Kidney capillary endothelial cell (primary cell): ENCODE measurements at regions not wholly inside any gene's neighbourhood (a gene's known extent, or its start where the extent isn't known, plus 50 kb on each side); places are given as distances from the start of the nearest gene placed in this dataset.

Source experiments
- DNase-seq: peaks from one replicate; pipeline ENCODE4 v3.0.0-alpha.2; 2018; ENCODE audit warnings: low spot score

DNA sequence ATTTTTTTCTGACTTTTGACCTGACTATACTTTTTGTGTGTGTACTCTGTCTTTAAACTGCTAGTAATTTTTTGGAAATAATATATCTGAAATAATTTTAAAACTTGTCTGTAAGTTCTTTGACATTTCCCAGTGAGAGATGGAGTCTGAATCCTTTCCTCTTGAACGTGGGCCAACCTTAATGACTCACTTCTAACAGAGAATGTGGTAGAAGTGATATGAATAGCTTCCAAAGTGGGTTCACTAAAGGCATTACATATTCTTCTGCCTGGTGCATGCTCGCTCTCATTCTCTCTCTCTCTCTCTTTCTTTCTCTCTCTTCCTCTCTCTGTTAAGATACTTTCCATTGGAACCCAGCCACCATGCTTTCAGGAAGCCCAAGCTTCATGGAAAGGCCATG lies 108.7 kb upstream of the FERMT1 start:
- DNase-seq, result peak; percentile 9

DNA sequence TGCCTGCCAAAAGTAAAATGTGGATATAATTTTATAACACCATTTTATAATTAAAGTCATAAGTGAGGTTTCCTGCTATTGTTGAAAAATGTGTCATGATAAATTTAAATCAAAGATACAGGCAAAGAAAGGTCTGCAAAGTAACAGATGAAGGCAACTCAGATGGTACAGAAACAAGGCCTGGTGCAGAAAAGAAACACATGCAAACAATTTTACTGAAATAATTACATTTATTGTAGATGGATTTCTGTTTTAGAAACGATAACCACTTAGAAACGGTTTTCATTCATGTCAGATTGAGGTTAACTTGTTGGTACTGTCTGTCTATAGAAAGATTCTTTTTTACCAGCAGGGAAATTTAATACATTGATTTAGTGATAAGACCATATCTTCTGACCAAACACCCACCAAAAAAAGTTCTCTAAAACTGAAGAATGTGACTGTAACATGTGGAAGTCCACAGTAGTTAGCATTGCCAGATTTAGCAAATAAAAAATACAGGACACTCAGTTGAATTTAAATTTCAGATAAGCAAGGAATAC lies 105.5 kb upstream of the FERMT1 start:
- no peak for DNase-seq

DNA sequence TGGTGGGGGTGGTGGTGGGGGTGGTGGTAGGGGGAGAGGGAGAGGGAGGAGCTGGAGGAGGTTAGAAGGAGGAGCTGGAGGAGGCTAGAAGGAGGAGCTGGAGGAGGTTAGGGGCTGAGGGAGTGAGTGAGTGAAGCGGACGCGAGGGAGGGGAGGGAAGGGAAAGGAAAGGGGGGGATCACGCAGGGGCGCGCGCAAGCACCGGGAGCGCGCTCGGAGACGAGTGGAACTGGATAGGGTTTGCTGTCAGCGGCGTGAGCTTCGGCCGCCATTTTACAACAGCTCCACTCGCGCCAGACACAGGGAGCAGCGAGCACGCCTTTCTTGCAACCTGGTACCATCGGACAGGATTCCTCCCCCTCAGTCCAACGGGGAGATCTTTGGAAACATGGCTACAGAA lies 90.5 kb upstream of the FERMT1 start:
- no peak for DNase-seq

DNA sequence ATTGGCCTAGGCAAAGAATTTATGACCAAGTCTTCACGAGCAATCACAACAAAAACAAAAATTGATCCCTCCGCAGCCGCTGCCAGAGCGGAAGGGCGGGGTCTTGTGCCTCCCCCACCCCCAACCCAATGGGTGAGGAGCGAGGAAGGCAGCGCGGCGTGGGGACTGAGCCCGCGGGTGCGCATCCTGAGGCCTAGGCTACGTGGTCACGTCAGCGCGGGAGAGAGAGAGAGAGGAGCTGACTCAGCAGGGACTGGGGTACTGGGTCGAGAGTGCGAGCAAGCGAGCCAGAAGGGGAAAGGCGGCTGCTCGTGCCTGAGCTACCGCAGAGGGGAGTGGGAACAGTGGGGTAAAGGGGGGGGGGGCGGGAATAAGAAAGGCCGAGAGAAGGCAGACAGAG lies 90.1 kb upstream of the FERMT1 start:
- no peak for DNase-seq

DNA sequence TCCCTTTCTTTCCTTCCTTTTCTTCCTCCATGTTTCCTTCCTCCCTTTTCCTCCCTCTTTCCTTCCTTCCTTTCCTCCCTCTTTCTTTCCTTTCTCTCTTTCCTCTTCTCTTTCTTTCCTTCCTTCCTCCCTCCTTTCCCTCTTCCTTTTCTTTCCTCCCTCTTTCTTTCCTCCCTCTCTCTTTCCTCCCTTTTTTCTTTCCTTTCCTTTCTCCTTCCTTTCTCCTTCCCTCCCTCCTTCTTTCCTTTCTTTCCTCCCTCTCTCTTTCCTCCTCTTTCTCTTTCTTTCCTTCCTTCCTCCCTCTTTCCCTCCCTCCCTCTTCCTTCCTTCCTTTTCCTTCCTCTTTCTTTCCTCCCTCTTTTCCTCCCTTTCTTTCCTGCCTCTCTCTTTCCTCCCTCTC lies 86.3 kb upstream of the FERMT1 start:
- no peak for DNase-seq

DNA sequence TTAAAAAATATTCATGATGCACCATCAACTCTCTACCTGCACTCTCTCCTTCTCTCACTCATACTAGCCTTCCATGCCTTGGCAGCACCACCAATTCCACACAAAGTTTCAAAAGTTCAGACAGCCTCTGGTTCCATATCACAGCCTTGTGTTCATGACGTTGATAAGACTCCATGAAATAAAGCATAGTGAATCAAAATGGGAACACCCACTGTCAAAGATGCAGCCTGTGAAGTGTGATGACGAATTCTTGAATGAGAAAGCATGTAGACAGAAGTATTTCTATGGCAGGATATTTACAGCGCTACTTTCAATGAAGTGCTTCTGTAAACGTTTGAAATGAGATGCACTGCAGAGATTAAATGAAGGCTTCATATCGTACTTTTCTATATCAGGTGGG lies 77.3 kb upstream of the FERMT1 start:
- no peak for DNase-seq

DNA sequence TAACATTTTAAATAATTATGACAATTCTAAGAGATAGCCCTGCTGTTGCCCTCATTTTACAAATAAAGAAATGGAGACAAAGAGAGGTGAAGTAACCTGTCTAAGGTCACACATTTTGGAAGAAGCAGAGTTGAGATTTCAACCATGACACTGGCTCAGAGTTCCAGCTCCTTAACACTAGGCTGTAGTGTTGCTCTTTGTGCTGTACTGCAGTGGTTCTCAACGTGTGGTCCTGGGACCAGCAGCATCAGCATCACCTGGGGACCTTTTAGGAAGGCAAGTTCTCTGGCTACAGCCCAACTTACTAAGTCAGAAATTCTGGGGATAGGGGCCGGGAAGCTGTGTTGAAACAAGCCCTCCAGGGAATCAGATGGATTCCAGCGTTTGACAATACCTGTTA lies 62.4 kb upstream of the FERMT1 start:
- DNase-seq, result no peak

DNA sequence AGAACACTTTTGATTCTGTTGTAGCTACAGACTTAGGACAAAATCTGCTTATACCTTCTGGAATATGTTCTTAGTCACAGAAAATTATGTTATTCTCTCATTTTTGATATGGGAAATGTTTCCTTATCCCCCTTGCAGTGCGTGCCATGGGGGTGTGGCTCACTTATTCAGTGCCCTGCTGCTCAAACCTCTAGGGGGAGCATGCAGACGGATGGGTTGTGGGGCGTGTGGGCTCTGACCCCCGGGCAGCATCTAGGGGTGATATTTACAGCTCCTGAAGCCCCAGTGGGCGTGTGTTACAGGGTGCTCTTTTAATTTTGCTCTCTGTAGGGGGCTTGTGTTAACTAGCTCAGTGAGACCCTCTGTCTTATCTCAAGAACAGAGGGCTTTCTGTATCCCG lies 61.3 kb upstream of the FERMT1 start:
- no peak for DNase-seq

DNA sequence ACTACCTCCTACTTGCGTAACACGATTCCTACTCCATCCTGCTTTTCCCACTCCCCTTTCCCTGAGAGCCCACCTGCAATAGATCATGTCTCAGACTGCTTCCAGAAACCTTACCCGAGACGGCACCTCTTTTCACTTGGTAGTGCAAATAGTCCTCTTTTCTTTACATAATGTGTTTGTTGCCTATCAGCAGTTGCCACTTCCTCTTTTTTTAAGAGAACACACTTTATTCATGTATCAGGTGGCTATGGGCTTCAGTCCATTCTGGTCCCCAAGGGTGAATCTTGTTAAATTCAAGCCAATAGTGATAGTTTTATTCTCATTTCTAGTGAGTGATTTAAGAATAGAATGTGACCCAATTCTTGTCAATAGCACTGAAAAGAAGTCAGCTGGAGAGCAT lies 57.7 kb upstream of the FERMT1 start:
- no peak for DNase-seq

DNA sequence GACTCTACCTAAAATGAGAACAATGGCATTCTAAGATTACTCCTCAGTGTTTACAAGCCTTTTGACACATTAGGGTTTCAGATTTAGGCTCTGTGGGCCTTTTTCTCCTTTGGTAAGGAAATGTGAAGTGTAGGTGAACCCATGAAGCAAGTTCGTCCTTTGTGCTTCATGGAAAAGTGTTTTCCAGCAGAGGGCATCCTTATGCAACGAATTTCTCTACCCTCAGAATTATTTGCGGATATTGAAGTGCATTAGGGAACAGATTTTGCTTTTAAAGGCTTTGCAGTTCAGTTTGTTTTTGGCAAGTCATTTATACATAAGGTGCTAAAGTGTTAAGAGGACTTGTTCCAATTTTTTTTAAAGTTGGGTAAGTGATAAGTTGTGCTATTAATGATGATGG lies 55.7 kb upstream of the FERMT1 start:
- peak; percentile 43 for DNase-seq

DNA sequence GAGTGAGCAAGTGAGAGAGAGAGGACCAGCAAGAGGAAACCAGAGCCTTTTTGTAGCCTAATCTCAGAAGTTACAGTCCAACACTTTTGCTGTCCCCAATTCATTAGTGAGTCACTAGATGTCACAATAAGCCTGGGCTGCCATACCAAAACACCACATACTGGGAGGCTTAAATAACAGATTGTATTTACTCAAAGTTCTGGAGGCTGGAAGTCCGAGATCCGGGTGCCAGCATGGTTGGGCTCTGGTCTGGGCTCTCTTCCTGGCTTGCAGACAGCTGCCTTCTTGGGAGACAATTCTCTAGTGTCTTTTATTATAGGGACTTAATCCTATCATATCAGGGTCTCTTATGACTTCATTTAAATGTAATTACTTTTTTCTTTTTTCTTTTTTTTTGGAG lies 50.7 kb upstream of the FERMT1 start:
- DNase-seq, result no peak
